OCI-LY3 (cell line): ENCODE measurements at regions not wholly inside any gene's neighbourhood (a gene's known extent, or its start where the extent isn't known, plus 50 kb on each side); places are given as distances from the start of the nearest gene placed in this dataset.

Experiments used
- EZH2phosphoT487 ChIP-seq: fragments of 200-600 bp; shearing (Covaris generic); IDR thresholded peaks from 2 replicates; pipeline ENCODE4 v1.6.1; 2018; ENCODE audit warnings: antibody characterized with exemption, mixed run types, low read depth
- TF ChIP-seq, protein P1 (sequence below): fragments of 200-600, 300-600 bp; sonication (generic); IDR thresholded peaks from 2 replicates; pipeline ENCODE4 v1.5.1; 2014; ENCODE audit warnings: antibody characterized with exemption, low read length, low read depth

DNA sequence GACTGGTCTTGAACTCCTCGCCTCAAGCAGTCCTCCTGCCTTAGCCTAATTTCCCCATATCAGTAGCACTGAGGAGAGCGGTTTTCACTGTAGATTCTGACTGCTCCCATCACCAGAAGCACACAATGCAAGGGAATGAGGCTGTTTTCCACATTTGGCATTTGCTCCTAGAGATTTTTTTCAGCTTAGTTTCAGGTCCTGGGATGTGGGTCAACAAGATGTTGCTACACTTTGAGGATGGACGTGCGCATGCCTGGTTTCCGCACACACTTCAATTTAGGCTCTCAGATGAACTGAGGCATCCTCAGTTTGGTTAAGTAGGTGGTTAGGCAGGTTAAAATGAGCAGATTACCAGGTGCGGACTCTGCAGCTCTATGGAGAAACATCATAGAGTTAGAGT, 287.1 kb upstream of the LYZL1 start:
- TF ChIP-seq, protein P1, sequence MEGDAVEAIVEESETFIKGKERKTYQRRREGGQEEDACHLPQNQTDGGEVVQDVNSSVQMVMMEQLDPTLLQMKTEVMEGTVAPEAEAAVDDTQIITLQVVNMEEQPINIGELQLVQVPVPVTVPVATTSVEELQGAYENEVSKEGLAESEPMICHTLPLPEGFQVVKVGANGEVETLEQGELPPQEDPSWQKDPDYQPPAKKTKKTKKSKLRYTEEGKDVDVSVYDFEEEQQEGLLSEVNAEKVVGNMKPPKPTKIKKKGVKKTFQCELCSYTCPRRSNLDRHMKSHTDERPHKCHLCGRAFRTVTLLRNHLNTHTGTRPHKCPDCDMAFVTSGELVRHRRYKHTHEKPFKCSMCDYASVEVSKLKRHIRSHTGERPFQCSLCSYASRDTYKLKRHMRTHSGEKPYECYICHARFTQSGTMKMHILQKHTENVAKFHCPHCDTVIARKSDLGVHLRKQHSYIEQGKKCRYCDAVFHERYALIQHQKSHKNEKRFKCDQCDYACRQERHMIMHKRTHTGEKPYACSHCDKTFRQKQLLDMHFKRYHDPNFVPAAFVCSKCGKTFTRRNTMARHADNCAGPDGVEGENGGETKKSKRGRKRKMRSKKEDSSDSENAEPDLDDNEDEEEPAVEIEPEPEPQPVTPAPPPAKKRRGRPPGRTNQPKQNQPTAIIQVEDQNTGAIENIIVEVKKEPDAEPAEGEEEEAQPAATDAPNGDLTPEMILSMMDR, result no peak
- no peak for TF ChIP-seq EZH2phosphoT487
